ENCODE measurements at regions not wholly inside any gene's neighbourhood (a gene's known extent, or its start where the extent isn't known, plus 50 kb on each side); places are given as distances from the start of the nearest gene placed in this dataset.

- TF ChIP-seq CTCF (IDR thresholded peaks at IDR 0.05; ENCODE audit: low read length) (no peak), EZH2 (optimal IDR thresholded peaks at IDR 0.05; ENCODE audit: low read depth, low read length) (no peak)
These were observed 78.0 kb upstream of the ANKRD1 start for GRCh38 chr10:90998733-90999511.
